HT-29 (cell line): ENCODE measurements at regions not wholly inside any gene's neighbourhood (a gene's known extent, or its start where the extent isn't known, plus 50 kb on each side); places are given as distances from the start of the nearest gene placed in this dataset.
A peak's percentile ranks its signal among the peaks of the same experiment; 100 is the strongest.
"Not testable (repeated sequence)": the region's sequence is repeated elsewhere in the genome, so short reads cannot be mapped to it uniquely, and the experiment has no call there.

Source experiments
- DNase-seq: peaks from one replicate; pipeline ENCODE4 v3.0.0-alpha.2; 2015; ENCODE audit warnings: low spot score

- no peak for DNase-seq
Measured at GRCh38 chr14:83282706-83283105, 1749.1 kb upstream of the SEL1L start.

- no peak for DNase-seq
Measured at GRCh38 chr14:83287300-83287699, 1753.6 kb upstream of the SEL1L start.

GRCh38 chr14:83289390-83289789 lies 1755.7 kb upstream of the SEL1L start:
- DNase-seq, result no peak

GRCh38 chr14:83289896-83290295 lies 1756.2 kb upstream of the SEL1L start:
- DNase-seq, result no peak

- DNase-seq, result no peak
Measured at GRCh38 chr14:83290447-83290846, 1756.8 kb upstream of the SEL1L start.

- DNase-seq, result no peak
Measured at GRCh38 chr14:83291714-83292113, 1758.1 kb upstream of the SEL1L start.

- DNase-seq, result no peak
Measured at GRCh38 chr14:83294941-83295340, 1761.3 kb upstream of the SEL1L start.

- no peak for DNase-seq
Measured at GRCh38 chr14:83297361-83297760, 1763.7 kb upstream of the SEL1L start.

- DNase-seq, result not testable (repeated sequence)
Measured at GRCh38 chr14:83298016-83298415, 1764.4 kb upstream of the SEL1L start.

- peak; percentile 25 for DNase-seq
Measured at GRCh38 chr14:83300476-83301064, 1766.9 kb upstream of the SEL1L start.

GRCh38 chr14:83301791-83302190 lies 1768.1 kb upstream of the SEL1L start:
- no peak for DNase-seq

- no peak for DNase-seq
Measured at GRCh38 chr14:83309211-83309610, 1775.6 kb upstream of the SEL1L start.

GRCh38 chr14:83309833-83310232 lies 1776.2 kb upstream of the SEL1L start:
- no peak for DNase-seq

GRCh38 chr14:83312511-83312910 lies 1778.9 kb upstream of the SEL1L start:
- no peak for DNase-seq

- no peak for DNase-seq
Measured at GRCh38 chr14:83314764-83315163, 1781.1 kb upstream of the SEL1L start.

GRCh38 chr14:83316356-83316755 lies 1782.7 kb upstream of the SEL1L start:
- no peak for DNase-seq

GRCh38 chr14:83320837-83321236 lies 1787.2 kb upstream of the SEL1L start:
- no peak for DNase-seq

- DNase-seq, result no peak
Measured at GRCh38 chr14:83331513-83331912, 1797.9 kb upstream of the SEL1L start.

GRCh38 chr14:83342590-83342989 lies 1808.9 kb upstream of the SEL1L start:
- DNase-seq, result no peak

GRCh38 chr14:83347874-83348273 lies 1814.2 kb upstream of the SEL1L start:
- DNase-seq, result no peak

- no peak for DNase-seq
Measured at GRCh38 chr14:83355609-83356008, 1822.0 kb upstream of the SEL1L start.

- DNase-seq, result no peak
Measured at GRCh38 chr14:83356080-83356479, 1822.4 kb upstream of the SEL1L start.

- no peak for DNase-seq
Measured at GRCh38 chr14:83372271-83372670, 1838.6 kb upstream of the SEL1L start.

GRCh38 chr14:83379436-83379835 lies 1845.8 kb upstream of the SEL1L start:
- no peak for DNase-seq
